Sigmoid colon (tissue), 6 donors: ENCODE measurements at regions not wholly inside any gene's neighbourhood (a gene's known extent, or its start where the extent isn't known, plus 50 kb on each side); places are given as distances from the start of the nearest gene placed in this dataset.

ENCODE experiments used
- DNase-seq: peaks from one replicate; pipeline ENCODE4 v3.0.0-alpha.2; 2019
- H3K27ac ChIP-seq, 4 donors: fragments of 200-600 bp; sonication (generic); one replicate each; pipeline ENCODE4 v1.5.1; 2016 to 2019; ENCODE audit warnings: mild to moderate bottlenecking in 1 of 4
- H3K27me3 ChIP-seq, 3 donors: fragments of 200-600 bp; sonication (generic); one replicate each; pipeline ENCODE4 v1.5.1; 2019; ENCODE audit warnings: mild to moderate bottlenecking in 1 of 3
- H3K36me3 ChIP-seq, 4 donors: fragments of 200-600 bp; sonication (generic); one replicate each; pipeline ENCODE4 v1.5.1; 2016 to 2019
- H3K4me1 ChIP-seq, 4 donors: fragments of 200-600 bp; sonication (generic); one replicate each; pipeline ENCODE4 v1.5.1; 2017 to 2019
- H3K4me3 ChIP-seq, 4 donors: fragments of 200-600 bp; sonication (generic); one replicate each; pipeline ENCODE4 v1.5.1; 2017 to 2019; ENCODE audit warnings: mild to moderate bottlenecking in 2 of 4, moderate library complexity in 1 of 4
- H3K9me3 ChIP-seq, 4 donors: fragments of 200-600 bp in 3 of 4; sonication (generic) in 3 of 4; one replicate each; pipeline versions ENCODE4 v1.5.1 to v1.6.1; 2013 to 2019
- CTCF ChIP-seq, 4 experiments: fragments of 450-650 bp in 3 of 4; fragments of 200-600 bp in 1 of 4; IDR thresholded peaks; one replicate each; pipeline ENCODE4 v1.5.1; 2016 to 2019; ENCODE audit warnings: antibody characterized with exemption in 4 of 4, mild to moderate bottlenecking in 3 of 4, moderate library complexity in 2 of 4
- EP300 ChIP-seq, 4 donors: sonication (generic); formaldehyde crosslinking; IDR thresholded peaks; one replicate each; pipeline ENCODE4 v1.6.1; 2017; ENCODE audit warnings: antibody characterized with exemption in 4 of 4
- POLR2A ChIP-seq, 2 donors: fragments of 450-650 bp; IDR thresholded peaks; one replicate each; pipeline ENCODE4 v1.6.1; 2016; ENCODE audit warnings: antibody characterized with exemption in 2 of 2, mild to moderate bottlenecking in 2 of 2, moderate library complexity in 2 of 2
- POLR2AphosphoS5 ChIP-seq, 4 donors: sonication (generic); formaldehyde crosslinking; IDR thresholded peaks; one replicate each; pipeline ENCODE4 v1.6.1; 2017; ENCODE audit warnings: antibody characterized with exemption in 4 of 4
- whole genome bisulfite sequencing, 2 donors: extraction: QIAGEN DNeasy Blood & Tissue Kit; methylation state at CpG; one replicate each; pipeline ENCODE4 v1.1.7; 2013; 5-methylcytosine and 5-hydroxymethylcytosine counted together
- intact Hi-C: fragments of 100-400 bp; cut with DNase I; formaldehyde crosslinking; loops from one replicate; pipeline ENCODE4 v1.15.1; 2023
- donor health status: healthy with polysubstance abuse.
- donor health status: healthy.

- H3K27ac ChIP-seq = no peak overlapping the region
- no peaks in the 10 kb centered on the region for H3K4me1 ChIP-seq
- TF ChIP-seq POLR2A (IDR thresholded peaks at IDR 0.05) (no peak), CTCF (IDR thresholded peaks at IDR 0.05) (no peak), EP300 (IDR thresholded peaks at IDR 0.05) (no peak), POLR2AphosphoS5 (IDR thresholded peaks at IDR 0.05) (no peak)
- DNase-seq = no peak
- no peaks in the 10 kb centered on the region for H3K36me3 ChIP-seq
- H3K27me3 ChIP-seq = no peaks in the 10 kb centered on the region
- intact Hi-C loops = no loop called here
- WGBS, 2 donors = 84 to 85% methylated on average over 3 of the region's 3 CpGs
- H3K4me3 ChIP-seq = no peak overlapping the region
- H3K9me3 ChIP-seq = peaks cover 0 to 7% (median 0%) of the 10 kb centered on the region in 4 donors
These were observed 561.4 kb downstream of the ISL1 start for GRCh38 chr5:51944500-51945125.

- no peaks in the 10 kb centered on the region for H3K36me3 ChIP-seq
- 92 to 93% methylated on average over 1 of the region's 1 CpG for WGBS, 2 donors
- TF ChIP-seq CTCF (IDR thresholded peaks at IDR 0.05) (no peak), EP300 (IDR thresholded peaks at IDR 0.05) (no peak), POLR2AphosphoS5 (IDR thresholded peaks at IDR 0.05) (no peak), POLR2A (IDR thresholded peaks at IDR 0.05) (no peak)
- DNase-seq = no peak
- H3K4me1 ChIP-seq = no peaks in the 10 kb centered on the region
- intact Hi-C loops = no loop called here
- no peaks in the 10 kb centered on the region for H3K9me3 ChIP-seq
- no peaks in the 10 kb centered on the region for H3K27me3 ChIP-seq
- H3K4me3 ChIP-seq = no peak overlapping the region
- H3K27ac ChIP-seq = no peak overlapping the region
These were observed 575.2 kb downstream of the ISL1 start for GRCh38 chr5:51958473-51958872.

GRCh38 chr5:51960617-51961121 is 577.4 kb downstream of the ISL1 start:
- Histone ChIP-seq H3K4me1 (no peaks in the 10 kb centered on the region), H3K27me3 (no peaks in the 10 kb centered on the region), H3K27ac (no peak overlapping the region), H3K36me3 (no peaks in the 10 kb centered on the region), H3K4me3 (no peak overlapping the region), H3K9me3 (no peaks in the 10 kb centered on the region)
- TF ChIP-seq CTCF (IDR thresholded peaks at IDR 0.05) (peak in 1 of 4 experiments; percentile 22), POLR2A (IDR thresholded peaks at IDR 0.05) (no peak), EP300 (IDR thresholded peaks at IDR 0.05) (no peak)
- WGBS, 2 donors = 21 to 59% methylated on average over 2 of the region's 2 CpGs
- DNase-seq = no peak
- intact Hi-C loops = no loop called here

GRCh38 chr5:51961154-51961562 is 577.9 kb downstream of the ISL1 start:
- intact Hi-C loops = no loop called here
- TF ChIP-seq EP300 (IDR thresholded peaks at IDR 0.05) (no peak), POLR2A (IDR thresholded peaks at IDR 0.05) (no peak), POLR2AphosphoS5 (IDR thresholded peaks at IDR 0.05) (no peak), CTCF (IDR thresholded peaks at IDR 0.05) (no peak)
- H3K27ac ChIP-seq = no peak overlapping the region
- H3K4me1 ChIP-seq = no peaks in the 10 kb centered on the region
- H3K4me3 ChIP-seq = no peak overlapping the region
- WGBS, 2 donors = 84% methylated on average over 4 of the region's 4 CpGs
- DNase-seq = no peak
- H3K36me3 ChIP-seq = no peaks in the 10 kb centered on the region
- no peaks in the 10 kb centered on the region for H3K9me3 ChIP-seq
- H3K27me3 ChIP-seq = no peaks in the 10 kb centered on the region

- Histone ChIP-seq H3K4me3 (no peak overlapping the region), H3K4me1 (no peaks in the 10 kb centered on the region), H3K9me3 (no peaks in the 10 kb centered on the region), H3K27me3 (no peaks in the 10 kb centered on the region), H3K27ac (no peak overlapping the region), H3K36me3 (no peaks in the 10 kb centered on the region)
- no peak for DNase-seq
- intact Hi-C loops = no loop called here
- 25 to 41% methylated on average over 1 of the region's 1 CpG for WGBS, 2 donors
- no peak for TF ChIP-seq POLR2A (IDR thresholded peaks at IDR 0.05)
- TF ChIP-seq CTCF (IDR thresholded peaks at IDR 0.05) = no peak
- TF ChIP-seq EP300 (IDR thresholded peaks at IDR 0.05) = no peak
- no peak for TF ChIP-seq POLR2AphosphoS5 (IDR thresholded peaks at IDR 0.05)
These were observed 585.5 kb downstream of the ISL1 start for GRCh38 chr5:51968756-51969155.
